HG02571 (cell line): ENCODE measurements at regions not wholly inside any gene's neighbourhood (a gene's known extent, or its start where the extent isn't known, plus 50 kb on each side); places are given as distances from the start of the nearest gene placed in this dataset.
"Not testable (repeated sequence)": the region's sequence is repeated elsewhere in the genome, so short reads cannot be mapped to it uniquely, and the experiment has no call there.

Experiments used
- ATAC-seq: cut with Tn5 transposase; IDR thresholded peaks from one replicate; pipeline ENCODE4 v1.9.1; 2021; ENCODE audit warnings: mild to moderate bottlenecking, moderate library complexity; ENCODE audit not compliant: unreplicated experiment

DNA sequence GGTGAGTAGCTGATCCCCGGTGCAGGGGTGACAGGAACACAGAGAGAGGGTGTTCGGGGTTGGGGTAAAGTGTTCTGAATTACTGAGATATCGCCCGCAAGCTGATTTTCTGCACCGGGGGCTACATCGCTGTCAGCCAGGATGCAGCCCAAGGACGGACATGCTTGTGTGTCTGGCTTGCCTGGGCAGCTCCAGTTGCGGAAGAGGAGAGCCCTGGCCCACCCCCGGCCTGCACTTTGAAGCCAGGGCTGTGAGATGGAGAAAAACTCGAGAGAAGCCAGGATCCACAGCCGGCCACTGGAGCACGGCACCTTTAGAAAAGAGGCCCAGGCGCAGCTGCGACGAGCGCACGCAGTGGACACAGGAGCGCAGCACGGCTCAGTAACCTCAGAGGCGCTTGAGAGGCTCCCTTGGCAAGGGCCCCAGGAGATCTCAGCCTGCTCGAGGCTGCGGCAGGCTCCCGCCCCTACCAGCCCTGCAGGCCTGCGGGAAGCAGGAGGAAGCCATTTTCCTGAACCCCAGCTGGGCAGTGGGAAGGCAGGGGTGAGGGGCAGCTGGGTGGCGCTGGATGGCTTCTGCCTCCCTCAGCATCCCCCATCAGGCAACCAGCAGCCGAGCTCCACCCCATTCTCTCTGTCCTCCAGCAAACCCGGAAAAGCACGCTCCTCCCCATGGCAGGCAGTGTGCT lies 59.2 kb downstream of the C9orf50 start:
- no peak for ATAC-seq

DNA sequence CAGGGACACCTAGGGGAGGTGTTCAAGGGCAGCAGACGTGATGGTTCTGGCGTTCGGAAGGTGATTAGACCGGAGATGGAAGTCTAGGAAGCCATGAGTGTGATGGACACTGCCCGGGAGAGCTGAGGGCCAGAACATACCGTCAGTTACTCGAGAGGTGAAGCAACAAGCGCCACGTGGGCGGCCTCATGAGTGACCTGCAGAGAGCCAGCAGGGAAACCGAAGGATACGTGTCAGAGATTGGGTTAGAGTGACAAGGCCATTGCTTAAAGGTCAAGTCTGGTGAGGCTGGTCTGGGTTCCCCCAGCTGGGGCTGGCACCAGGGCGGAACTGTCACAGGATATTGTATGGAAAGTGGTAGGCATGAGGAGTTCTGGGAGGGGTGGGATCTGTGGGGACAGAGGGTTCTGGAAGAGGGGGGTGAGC lies 60.0 kb downstream of the C9orf50 start:
- no peak for ATAC-seq

DNA sequence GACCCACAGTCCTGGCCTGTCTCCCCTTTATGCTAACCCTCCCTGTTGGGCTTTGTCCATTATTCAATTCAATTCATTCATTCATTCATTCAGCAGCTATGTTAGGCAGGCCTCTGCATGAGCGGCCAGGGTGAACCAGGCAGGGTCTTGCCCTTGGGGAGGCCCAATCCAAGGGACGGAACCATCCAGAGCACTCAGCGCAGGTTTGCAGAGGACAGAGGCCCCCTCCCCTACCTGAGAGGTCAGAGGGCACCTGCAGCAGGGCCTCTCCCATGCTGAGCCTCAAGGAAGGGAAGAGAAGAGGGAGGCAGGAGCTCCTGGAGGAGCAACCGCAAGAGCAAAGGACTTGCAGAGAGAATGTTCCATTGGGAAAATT lies 61.4 kb downstream of the C9orf50 start:
- no peak for ATAC-seq

DNA sequence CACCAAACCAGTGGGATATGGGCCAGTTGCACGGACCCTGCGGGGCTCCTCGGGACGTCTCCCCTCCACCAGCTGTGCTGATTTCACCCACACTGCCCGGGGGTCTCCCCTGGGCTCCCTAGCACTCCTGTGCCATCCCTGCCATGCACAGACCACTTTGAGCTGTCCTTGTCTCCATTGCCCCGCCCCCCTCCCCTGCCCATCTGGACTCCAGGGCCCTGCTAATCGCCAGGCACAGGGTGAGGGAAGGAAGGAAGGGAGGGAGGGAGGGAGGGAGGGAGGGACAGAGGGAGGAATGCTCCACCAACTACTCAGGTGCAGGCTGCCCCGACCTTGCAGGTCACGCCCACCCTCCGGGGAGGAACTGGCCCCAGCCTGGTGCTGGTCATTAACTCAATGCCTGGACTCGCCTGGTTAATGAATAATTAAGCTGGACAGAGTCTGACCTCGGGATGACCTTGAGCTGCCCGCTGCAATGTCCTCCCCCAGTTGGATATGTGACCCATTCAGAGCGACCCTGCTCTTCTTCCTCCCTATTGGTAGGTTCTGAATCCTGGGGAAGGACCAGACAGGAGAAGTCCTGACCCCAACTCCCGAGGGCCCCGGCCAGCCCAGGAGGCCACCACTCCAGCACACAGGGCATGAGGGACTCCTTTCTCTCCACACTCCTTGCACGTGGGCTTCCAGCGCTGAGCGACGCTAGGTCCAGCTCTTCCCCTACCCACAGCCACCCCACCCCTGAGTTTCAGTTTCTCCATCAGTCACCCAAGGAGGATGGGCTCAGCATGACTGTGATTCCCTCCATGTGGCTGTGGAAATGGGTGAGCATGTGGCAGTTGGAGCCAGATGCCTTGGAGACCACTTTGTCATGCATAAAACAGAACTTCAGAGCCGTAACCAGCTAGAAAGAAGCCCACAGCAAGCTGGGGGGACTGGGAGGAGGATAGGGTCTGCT lies 62.1 kb downstream of the C9orf50 start:
- ATAC-seq, result no peak

DNA sequence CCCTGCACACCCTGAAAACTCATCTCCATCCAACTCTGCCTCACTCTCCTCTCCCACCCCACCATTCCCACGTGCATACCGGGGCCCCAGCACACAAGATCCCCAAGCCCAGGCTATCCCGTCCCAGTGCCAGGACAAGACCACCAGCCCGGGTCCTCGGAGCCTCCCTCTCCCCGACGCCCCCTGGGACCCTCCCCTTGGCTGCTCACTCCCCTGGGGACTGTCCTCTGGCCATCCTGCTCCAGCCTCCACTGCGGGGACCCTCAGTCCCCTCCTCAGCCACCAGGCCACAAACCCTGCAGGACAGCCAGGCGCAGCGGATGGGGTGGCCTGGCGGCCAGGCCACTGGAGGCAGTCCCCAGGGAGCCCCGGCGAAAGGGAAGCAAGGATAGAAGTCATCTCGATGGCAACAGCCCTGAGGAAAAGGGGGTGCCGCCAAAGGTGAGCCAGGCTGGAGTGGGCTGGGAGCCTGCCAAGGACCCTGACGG lies 62.8 kb downstream of the C9orf50 start:
- ATAC-seq, result no peak

DNA sequence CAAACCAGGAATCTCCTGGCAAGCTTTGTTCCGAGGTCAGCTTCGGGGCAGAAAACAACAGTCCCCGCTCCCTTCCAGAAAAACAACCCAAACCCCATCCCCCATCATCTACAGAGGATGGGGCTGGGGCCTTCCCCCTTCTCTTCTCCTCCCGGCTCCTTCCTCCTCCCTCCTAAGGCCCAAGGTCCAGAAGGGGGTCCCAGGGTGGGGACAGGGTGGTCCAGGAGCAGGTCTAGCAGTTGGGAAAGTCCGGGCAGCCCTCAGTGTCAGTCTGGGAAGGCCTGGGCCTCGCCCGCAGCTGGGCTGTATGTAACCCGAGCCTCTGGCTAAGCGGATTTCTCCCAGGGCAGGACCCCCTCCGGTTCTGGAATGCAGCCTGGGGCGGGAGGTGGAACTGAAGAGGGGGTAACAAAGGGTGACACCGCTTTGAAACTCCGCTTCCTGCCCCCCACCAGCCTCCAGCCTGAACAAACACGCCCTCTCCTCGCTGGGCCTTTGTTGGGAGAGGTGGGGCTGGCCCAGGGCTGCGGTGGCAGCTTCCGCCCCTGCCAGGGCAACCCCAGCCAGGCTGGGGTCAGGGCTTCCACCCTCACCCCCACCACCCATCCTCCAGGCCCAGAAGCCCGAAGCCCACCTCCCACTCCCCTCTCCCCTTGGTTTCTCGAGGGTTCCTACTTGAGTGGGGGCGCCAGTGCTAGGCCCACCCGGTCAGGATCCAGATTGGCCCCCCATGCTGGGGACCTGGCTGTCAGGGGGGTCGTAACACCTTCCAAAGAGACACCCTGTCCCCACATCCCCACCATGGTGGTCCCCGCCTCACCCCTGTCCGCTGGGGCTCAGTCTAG lies 63.5 kb downstream of the C9orf50 start:
- ATAC-seq, result no peak

DNA sequence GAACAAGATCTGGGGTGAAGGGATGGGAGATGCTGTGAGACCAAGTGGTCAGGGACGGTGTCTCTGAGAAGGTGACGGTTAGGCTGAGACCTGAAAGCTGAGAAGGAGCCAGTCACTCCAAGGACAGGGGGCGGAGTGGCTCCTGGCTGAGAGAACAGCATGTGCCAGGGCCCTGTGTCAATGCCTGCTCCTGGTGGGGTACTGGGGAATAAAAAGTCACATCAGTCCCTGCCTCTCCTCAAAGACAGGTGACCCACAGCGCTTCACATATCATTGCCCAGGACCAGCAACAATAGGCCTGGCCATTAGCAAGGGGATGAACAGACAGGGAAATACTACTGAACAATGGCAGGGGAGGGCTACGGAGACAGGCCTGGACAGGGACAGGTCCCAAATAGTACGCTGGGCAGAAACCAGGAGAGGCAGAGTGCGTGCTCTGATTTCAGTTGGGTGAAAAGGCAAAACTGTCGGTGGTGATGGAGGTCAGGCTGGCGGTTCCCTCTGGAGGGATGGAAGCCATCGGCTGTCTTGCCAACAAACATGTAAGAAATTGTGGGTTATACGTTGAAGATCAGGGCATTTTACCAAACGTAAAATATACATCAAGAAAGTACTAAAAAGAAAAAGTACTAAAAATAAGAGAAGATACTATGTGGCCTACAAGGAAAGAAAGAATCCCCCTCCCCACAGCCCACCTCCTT lies 64.3 kb downstream of the C9orf50 start:
- no peak for ATAC-seq

DNA sequence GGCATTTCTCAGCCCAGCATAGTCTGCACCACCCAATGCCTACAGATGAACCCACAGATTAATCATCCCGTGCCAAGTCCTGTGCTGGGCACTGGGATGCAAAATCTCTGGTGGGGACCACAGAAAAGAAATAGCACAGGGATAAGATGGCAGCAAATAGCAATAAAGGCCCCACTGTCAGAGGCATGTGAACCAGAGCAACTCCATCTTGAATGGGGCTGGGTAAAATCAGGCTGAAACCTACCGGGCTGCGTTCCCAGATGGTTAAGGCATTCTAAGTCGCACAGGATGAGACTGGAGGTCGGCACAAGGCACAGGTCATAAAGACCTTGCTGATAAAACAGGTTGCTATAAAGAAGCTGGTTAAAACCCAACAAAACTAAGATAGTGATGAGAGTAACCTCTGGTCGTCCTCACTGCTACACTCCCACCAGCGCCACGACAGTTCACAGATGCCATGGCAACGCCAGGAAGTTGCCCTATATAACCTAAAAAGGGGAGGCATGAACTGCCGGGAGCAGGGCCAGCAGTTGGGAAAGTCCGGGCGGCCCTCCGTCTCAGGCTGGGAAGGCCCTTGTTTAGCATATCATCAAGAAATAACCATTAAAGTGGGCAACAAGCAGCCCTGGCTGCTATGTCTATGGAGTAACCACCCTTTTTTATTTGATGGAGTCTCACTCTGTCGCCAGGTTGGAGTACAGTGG lies 65.2 kb downstream of the C9orf50 start:
- no peak for ATAC-seq

DNA sequence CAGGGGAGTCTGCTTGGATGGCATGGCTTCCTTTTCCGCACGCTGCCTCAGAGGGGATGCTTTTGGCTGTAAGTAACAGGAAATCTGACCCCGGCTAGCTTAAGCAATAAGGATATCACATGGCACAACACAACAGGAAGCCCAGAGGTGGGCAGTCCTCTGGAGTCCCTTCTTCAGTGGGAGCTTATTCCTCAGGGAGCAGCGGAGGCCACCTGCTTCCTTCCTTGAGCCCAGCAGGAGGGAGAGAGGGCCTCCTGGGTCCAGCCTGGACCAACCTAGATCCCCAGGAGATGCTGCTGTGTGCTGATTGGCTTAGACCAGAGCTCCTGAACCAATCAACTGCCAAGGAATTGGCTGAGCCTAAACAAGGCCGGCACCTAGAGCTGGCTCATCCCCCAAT lies 66.3 kb downstream of the C9orf50 start:
- no peak for ATAC-seq

DNA sequence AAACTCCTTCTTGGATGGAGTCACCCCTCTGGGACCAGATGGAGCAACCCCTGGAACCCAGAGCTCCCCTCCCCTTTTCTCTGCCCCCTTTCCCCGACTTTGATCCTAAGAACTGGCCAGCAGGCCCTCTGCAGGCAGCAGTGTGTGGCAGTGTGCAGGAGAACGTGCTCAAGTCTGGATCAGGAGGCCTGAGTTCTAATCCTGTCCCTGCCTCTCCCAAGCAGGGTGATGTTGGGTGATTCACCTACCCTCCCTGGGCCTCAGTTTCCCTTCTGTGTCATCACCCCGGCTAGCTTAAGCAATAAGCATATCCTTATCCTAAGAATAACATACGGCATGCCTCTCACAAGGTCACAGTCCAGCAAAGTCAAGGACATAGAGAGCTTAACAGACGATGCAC lies 67.6 kb downstream of the C9orf50 start:
- no peak for ATAC-seq

DNA sequence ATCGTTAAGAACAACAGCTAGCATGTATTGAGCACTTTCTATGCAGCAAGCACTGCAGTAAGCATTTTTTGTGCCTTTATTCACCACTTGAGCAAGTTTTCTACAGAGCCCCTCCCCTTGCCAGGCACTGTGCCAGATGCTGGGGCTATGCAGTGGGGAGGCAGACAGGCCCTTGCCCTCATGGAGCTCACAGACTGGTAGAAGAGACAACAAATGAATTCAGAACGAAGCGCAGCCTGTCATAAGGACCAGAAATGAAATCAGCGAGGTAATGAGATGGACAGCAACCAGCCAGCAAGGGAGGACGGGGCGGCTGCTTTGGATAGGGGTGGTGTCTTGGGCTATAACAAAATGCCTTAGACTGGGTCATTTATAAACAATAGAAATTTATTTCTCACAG lies 68.8 kb downstream of the C9orf50 start:
- no peak for ATAC-seq

DNA sequence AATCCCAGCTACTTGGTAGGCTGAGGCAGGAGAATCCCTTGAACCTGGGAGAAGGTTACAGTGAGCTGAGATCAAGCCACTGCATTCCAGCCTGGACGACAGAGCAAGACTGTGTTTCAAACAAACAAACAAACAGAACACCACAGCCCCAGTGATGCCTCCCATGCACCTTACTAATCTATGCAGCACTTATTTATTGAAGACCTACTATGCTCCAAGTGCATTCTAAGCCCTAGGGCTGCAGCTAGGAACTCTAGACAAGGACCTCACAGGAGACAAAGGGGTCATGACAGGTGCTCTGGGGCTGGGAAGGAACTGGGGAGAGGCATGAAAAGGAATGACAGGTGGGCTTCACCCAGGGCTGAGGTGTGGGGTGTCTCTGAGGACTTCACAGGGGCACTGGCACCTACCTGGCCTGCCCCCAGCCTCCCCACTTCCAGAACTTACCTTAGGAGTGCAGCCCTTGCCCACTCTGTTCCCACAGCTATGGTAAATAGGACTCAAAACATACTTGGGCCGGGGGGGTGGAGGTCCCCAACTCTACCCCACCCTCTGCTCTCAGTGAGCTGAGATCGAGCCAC lies 69.4 kb downstream of the C9orf50 start:
- ATAC-seq, result no peak

DNA sequence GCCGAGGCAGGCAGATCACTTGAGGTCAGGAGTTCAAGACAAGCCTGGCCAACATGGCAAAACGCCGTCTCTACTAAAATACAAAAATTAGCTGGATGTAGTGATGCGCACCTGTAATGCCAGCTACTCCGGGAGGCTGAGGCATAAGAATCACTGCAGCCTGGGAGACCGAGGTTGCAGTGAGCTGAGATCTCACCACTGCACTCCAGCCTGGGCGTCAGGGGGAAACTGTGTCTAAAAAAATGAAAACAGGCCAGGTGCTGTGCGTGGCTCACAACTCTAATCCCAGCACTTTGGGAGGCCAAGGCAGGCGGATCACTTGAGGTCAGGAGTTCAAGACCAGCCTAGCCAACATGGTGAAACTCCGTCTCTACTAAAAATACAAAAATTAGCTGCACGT lies 69.9 kb downstream of the C9orf50 start:
- not testable (repeated sequence) for ATAC-seq

DNA sequence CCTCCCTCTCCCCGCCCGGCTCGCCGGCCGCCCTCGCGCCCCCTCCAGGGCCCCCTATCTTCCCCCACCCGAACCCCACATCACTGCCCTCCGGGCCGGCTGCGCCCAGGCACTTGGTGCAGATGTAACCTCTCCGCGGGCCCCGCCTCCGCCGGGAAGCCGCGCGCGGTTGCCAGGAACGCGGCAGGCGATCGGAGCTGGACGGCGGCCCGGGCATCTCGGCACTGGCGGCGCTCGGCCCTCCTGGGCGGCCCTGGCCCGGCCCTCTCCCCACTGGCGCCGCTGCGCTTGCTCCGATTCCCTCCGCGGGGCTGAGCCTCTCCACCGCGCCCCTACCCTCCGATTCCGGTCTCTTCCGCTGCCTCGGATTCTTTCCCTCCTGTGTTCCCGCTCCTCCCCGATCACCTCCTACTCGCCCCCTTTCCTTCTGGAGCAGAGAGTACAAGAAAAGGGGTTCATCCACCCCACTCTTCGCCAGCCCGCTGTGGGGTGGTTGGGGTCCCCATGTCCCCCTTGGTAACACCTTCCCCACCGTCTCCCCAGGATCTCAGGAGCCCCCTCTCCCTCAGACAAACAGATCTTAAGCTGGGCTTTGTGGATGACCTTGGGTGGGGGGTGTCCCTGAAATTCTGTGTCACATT lies 70.6 kb downstream of the C9orf50 start:
- no peak for ATAC-seq

DNA sequence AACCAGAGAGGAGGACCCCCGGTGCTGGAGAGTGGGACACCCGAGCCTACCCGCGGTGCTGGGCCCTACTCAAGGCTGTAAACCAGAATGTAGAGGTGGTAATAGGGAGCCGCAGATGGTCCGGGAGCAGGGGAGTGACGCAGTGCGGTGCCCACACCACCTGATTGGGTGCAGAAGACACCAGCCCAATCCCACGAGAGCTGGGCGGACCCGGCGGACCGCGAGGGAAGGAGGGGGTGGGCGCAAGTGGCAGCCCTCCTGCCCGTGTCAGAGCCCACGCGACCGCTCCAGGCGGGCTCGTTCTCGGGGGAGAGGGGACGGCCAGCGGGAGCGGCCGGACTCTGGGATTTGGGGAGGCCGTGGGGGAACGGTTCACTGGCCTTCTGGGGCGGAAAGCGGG lies 71.2 kb downstream of the C9orf50 start:
- no peak for ATAC-seq

DNA sequence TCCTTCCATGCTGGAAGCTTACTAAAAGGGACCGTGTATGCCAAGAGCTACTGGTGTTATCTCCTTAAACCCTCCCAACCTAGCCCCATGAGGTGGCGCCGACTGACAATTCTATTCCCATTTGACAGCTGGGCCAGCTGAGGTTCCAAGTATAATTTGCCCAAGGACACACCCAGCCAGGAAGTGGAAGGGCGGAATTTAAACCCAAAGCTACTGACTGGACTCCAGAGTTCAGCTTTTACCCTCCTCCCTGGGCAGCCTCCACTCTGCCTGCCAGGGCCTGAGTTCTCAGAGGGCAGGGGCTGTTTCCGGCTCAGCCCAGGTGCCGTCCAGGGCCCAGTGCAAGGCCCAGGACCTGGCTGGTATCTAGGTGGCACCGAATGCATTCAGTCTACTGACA lies 71.8 kb downstream of the C9orf50 start:
- no peak for ATAC-seq

DNA sequence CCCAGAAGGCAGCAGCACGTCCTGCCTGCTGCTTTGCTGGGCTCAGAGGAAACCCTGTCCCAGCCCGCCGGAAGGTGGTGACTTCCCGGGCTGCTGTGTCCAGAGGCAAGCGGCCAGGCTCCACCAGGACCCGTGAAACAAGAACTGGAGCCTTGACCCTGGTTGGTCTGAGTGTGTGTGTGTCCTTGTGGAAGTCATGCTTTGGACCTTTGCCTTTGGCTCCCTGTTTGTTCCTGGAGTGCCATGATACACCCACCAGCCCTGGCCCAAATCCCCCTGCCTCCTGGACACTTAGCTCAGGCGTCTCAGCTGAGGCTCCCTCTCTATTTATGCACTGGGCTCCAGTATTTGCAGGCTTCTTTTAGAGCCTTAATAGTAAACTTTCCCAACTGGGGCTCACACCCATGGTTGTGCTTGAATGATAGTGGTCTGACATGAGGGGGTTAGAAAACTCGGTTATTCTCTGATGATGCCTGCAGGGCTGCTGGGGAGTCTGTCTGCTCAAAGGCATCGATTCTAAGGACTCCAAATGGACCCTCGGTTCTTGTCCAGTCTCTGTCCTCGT lies 72.2 kb downstream of the C9orf50 start:
- ATAC-seq, result no peak

DNA sequence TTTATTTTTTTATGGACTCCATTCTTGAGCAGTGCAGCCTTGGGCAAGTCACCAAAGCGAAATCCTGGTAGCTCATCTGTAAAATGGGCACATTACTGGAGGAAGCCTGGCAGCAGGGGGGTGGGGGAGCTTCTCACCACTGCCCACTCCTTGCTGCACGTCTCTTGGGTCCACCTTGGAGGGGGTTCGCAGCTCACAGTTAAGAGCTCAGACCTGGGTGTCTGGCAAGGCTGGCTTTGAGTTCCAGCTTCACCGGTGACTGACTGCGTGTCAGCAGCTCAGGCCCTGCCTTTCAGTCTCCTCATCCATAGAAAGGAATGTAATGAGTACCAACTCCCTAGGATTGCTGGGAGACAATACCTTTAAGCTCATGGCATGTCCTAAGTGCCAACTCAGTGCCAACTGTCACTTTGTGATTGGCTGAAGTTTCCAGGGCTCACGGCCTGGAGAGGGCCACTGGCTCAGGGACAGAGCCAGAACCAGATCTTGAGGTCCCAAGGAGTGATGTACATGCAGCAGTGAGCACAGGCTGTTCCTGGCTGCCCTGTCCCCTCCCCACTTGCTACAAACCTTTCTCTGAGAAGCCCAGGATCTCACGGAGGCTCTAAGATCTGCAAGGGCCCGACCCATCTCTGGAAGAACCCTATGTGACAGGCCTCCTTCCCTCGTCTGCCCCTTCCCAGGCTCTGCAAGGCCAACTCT lies 72.9 kb downstream of the C9orf50 start:
- ATAC-seq, result no peak
